Osteoblast (primary cell): ENCODE measurements at regions not wholly inside any gene's neighbourhood (a gene's known extent, or its start where the extent isn't known, plus 50 kb on each side); places are given as distances from the start of the nearest gene placed in this dataset.

Source experiments
- DNase-seq: peaks from one replicate; pipeline ENCODE4 v3.0.0; 2011; ENCODE audit warnings: low spot score, mixed read lengths; ENCODE audit not compliant: insufficient read length; ENCODE audit errors: missing footprints
- H2AFZ ChIP-seq: 2 replicates; pipeline ENCODE4 v1.6.0; 2011; ENCODE audit warnings: mild to moderate bottlenecking, low read length
- H3K27ac ChIP-seq: 2 replicates; pipeline ENCODE4 v1.5.1; 2011; ENCODE audit warnings: mild to moderate bottlenecking, low read depth, low read length, moderate library complexity
- H3K27me3 ChIP-seq: 2 replicates; pipeline ENCODE4 v1.6.0; 2012; ENCODE audit warnings: mild to moderate bottlenecking, control low read depth, inconsistent platforms, low read length, moderate library complexity; ENCODE audit not compliant: insufficient read depth
- H3K36me3 ChIP-seq: 2 replicates; pipeline ENCODE4 v1.5.1; 2011; ENCODE audit warnings: mild to moderate bottlenecking, low read length, control low read depth, moderate library complexity; ENCODE audit not compliant: insufficient read depth
- H3K4me1 ChIP-seq: 2 replicates; pipeline ENCODE4 v1.5.1; 2011; ENCODE audit warnings: mild to moderate bottlenecking, low read length, control low read depth, moderate library complexity; ENCODE audit not compliant: insufficient read depth
- H3K4me2 ChIP-seq: 2 replicates; pipeline ENCODE4 v1.6.0; 2011; ENCODE audit warnings: mild to moderate bottlenecking, low read length; ENCODE audit not compliant: insufficient read depth
- H3K4me3 ChIP-seq: fragments of 200-600 bp; sonication (generic); 3 replicates; pipeline ENCODE4 v1.5.1; 2012; ENCODE audit warnings: mild to moderate bottlenecking, low read length, inconsistent platforms; ENCODE audit not compliant: insufficient read depth
- H3K79me2 ChIP-seq: 2 replicates; pipeline ENCODE4 v1.6.0; 2012; ENCODE audit warnings: mild to moderate bottlenecking, low read length, control low read depth, inconsistent platforms; ENCODE audit not compliant: insufficient read depth
- H3K9me3 ChIP-seq: 2 replicates; pipeline ENCODE4 v1.5.1; 2011; ENCODE audit warnings: low read depth, low read length, control low read depth
- H4K20me1 ChIP-seq: 2 replicates; pipeline ENCODE4 v1.6.0; 2012; ENCODE audit warnings: mild to moderate bottlenecking, low read length, control low read depth; ENCODE audit not compliant: insufficient read depth
- CTCF ChIP-seq: IDR thresholded peaks from 2 replicates; pipeline ENCODE4 v1.5.1; 2011; ENCODE audit warnings: mild to moderate bottlenecking, low read depth, low read length, moderate library complexity; ENCODE audit errors: extremely low read depth

- Histone ChIP-seq H3K27me3 (no peaks in the 10 kb centered on the region), H3K4me2 (no peak overlapping the region), H3K4me3 (no peak overlapping the region), H3K79me2 (no peaks in the 10 kb centered on the region), H3K27ac (no peak overlapping the region), H3K9me3 (no peaks in the 10 kb centered on the region), H4K20me1 (no peaks in the 10 kb centered on the region), H3K36me3 (no peaks in the 10 kb centered on the region), H3K4me1 (no peaks in the 10 kb centered on the region), H2AFZ (no peak overlapping the region)
- DNase-seq: no peak
- no peak for TF ChIP-seq CTCF
Observed at GRCh38 chr14:62592877-62593276, 452.4 kb downstream of the KCNH5 start.

GRCh38 chr14:62597143-62597542, 448.1 kb downstream of the KCNH5 start:
- H3K9me3 ChIP-seq: no peaks in the 10 kb centered on the region
- no peak for TF ChIP-seq CTCF
- DNase-seq: no peak
- no peak overlapping the region for H2AFZ ChIP-seq
- no peaks in the 10 kb centered on the region for H3K79me2 ChIP-seq
- no peaks in the 10 kb centered on the region for H3K27me3 ChIP-seq
- H3K36me3 ChIP-seq: no peaks in the 10 kb centered on the region
- H3K4me1 ChIP-seq: no peaks in the 10 kb centered on the region
- H4K20me1 ChIP-seq: no peaks in the 10 kb centered on the region
- H3K4me2 ChIP-seq: no peak overlapping the region
- H3K27ac ChIP-seq: no peak overlapping the region
- no peak overlapping the region for H3K4me3 ChIP-seq

- no peaks in the 10 kb centered on the region for H3K9me3 ChIP-seq
- H3K4me2 ChIP-seq: no peak overlapping the region
- H3K4me1 ChIP-seq: no peaks in the 10 kb centered on the region
- no peaks in the 10 kb centered on the region for H3K27me3 ChIP-seq
- H3K79me2 ChIP-seq: no peaks in the 10 kb centered on the region
- H2AFZ ChIP-seq: no peak overlapping the region
- no peak for DNase-seq
- no peak for TF ChIP-seq CTCF
- H4K20me1 ChIP-seq: no peaks in the 10 kb centered on the region
- no peak overlapping the region for H3K4me3 ChIP-seq
- H3K36me3 ChIP-seq: no peaks in the 10 kb centered on the region
- H3K27ac ChIP-seq: no peak overlapping the region
Observed at GRCh38 chr14:62599616-62600385, 445.5 kb downstream of the KCNH5 start.

GRCh38 chr14:62602712-62603111, 442.5 kb downstream of the KCNH5 start:
- H3K27ac ChIP-seq: no peak overlapping the region
- H3K4me3 ChIP-seq: no peak overlapping the region
- no peaks in the 10 kb centered on the region for H3K79me2 ChIP-seq
- no peaks in the 10 kb centered on the region for H3K4me1 ChIP-seq
- no peaks in the 10 kb centered on the region for H3K27me3 ChIP-seq
- no peak for DNase-seq
- TF ChIP-seq CTCF: no peak
- H2AFZ ChIP-seq: no peak overlapping the region
- H3K36me3 ChIP-seq: no peaks in the 10 kb centered on the region
- no peaks in the 10 kb centered on the region for H4K20me1 ChIP-seq
- H3K9me3 ChIP-seq: no peaks in the 10 kb centered on the region
- no peak overlapping the region for H3K4me2 ChIP-seq
